ENCODE measurements at regions not wholly inside any gene's neighbourhood (a gene's known extent, or its start where the extent isn't known, plus 50 kb on each side); places are given as distances from the start of the nearest gene placed in this dataset.

GRCh38 chr9:89770531-89771174, 165.8 kb downstream of the GADD45G start:
- Histone ChIP-seq H3K27ac (no peak overlapping the region), H3K27me3 (no peaks in the 10 kb centered on the region), H3K9ac (ENCODE audit: low read depth in 2 of 2, low read length in 2 of 2) (no peak overlapping the region), H3K4me3 (no peak overlapping the region), H3K9me3 (no peaks in the 10 kb centered on the region), H3K4me1 (no peaks in the 10 kb centered on the region), H3K36me3 (no peaks in the 10 kb centered on the region)
- no peak for DNase-seq
- intact Hi-C loops (cut with DNase I) = no loop called here
- no peak for TF ChIP-seq CTCF (IDR thresholded peaks at IDR 0.05)

- Histone ChIP-seq H3K4me3 (no peak overlapping the region), H3K9ac (ENCODE audit: low read depth in 2 of 2, low read length in 2 of 2) (no peak overlapping the region), H3K4me1 (no peaks in the 10 kb centered on the region), H3K27ac (no peak overlapping the region), H3K36me3 (no peaks in the 10 kb centered on the region), H3K9me3 (no peaks in the 10 kb centered on the region), H3K27me3 (no peaks in the 10 kb centered on the region)
- no peak for DNase-seq
- no peak for TF ChIP-seq CTCF (IDR thresholded peaks at IDR 0.05)
- intact Hi-C loops (cut with DNase I) = no loop called here
These were observed 166.4 kb downstream of the GADD45G start for GRCh38 chr9:89771205-89771604.

GRCh38 chr9:89773170-89773569, 168.4 kb downstream of the GADD45G start:
- DNase-seq = no peak
- Histone ChIP-seq H3K9me3 (no peaks in the 10 kb centered on the region), H3K27ac (no peak overlapping the region), H3K36me3 (no peaks in the 10 kb centered on the region), H3K4me3 (no peak overlapping the region), H3K27me3 (no peaks in the 10 kb centered on the region), H3K9ac (ENCODE audit: low read depth in 2 of 2, low read length in 2 of 2) (no peak overlapping the region), H3K4me1 (no peaks in the 10 kb centered on the region)
- intact Hi-C loops (cut with DNase I) = no loop called here
- no peak for TF ChIP-seq CTCF (IDR thresholded peaks at IDR 0.05)

GRCh38 chr9:89774858-89775370, 170.1 kb downstream of the GADD45G start:
- Histone ChIP-seq H3K9me3 (no peaks in the 10 kb centered on the region), H3K36me3 (no peaks in the 10 kb centered on the region), H3K27me3 (no peaks in the 10 kb centered on the region), H3K4me3 (no peak overlapping the region), H3K27ac (no peak overlapping the region), H3K9ac (ENCODE audit: low read depth in 2 of 2, low read length in 2 of 2) (no peak overlapping the region), H3K4me1 (no peaks in the 10 kb centered on the region)
- DNase-seq = no peak
- intact Hi-C loops (cut with DNase I) = no loop called here
- TF ChIP-seq CTCF (IDR thresholded peaks at IDR 0.05) = no peak

GRCh38 chr9:89775641-89776040, 170.8 kb downstream of the GADD45G start:
- no peak for TF ChIP-seq CTCF (IDR thresholded peaks at IDR 0.05)
- Histone ChIP-seq H3K27me3 (no peaks in the 10 kb centered on the region), H3K4me1 (no peaks in the 10 kb centered on the region), H3K4me3 (no peak overlapping the region), H3K9me3 (no peaks in the 10 kb centered on the region), H3K9ac (ENCODE audit: low read depth in 2 of 2, low read length in 2 of 2) (no peak overlapping the region), H3K27ac (no peak overlapping the region), H3K36me3 (no peaks in the 10 kb centered on the region)
- intact Hi-C loops (cut with DNase I) = no loop called here
- DNase-seq = no peak

Measured in colonic mucosa (tissue), 4 donors.